ENCODE measurements at regions not wholly inside any gene's neighbourhood (a gene's known extent, or its start where the extent isn't known, plus 50 kb on each side); places are given as distances from the start of the nearest gene placed in this dataset.

- H3K36me3 ChIP-seq, result no peaks in the 10 kb centered on the region
- no peaks in the 10 kb centered on the region for H3K9me3 ChIP-seq
- H3K4me3 ChIP-seq, result no peak overlapping the region
- H3K27me3 ChIP-seq, result no peaks in the 10 kb centered on the region
- no peak for TF ChIP-seq CTCF (IDR thresholded peaks at IDR 0.05)
- H3K27ac ChIP-seq, result no peak overlapping the region
- no peaks in the 10 kb centered on the region for H3K4me1 ChIP-seq
- DNase-seq (ENCODE audit: low spot score), result no peak
These were observed 108.3 kb upstream of the FAM20A start for GRCh38 chr17:68709461-68709860.

GRCh38 chr17:68707031-68707430 lies 105.9 kb upstream of the FAM20A start:
- no peak for DNase-seq (ENCODE audit: low spot score)
- no peak for TF ChIP-seq CTCF (IDR thresholded peaks at IDR 0.05)
- no peaks in the 10 kb centered on the region for H3K9me3 ChIP-seq
- no peak overlapping the region for H3K27ac ChIP-seq
- no peaks in the 10 kb centered on the region for H3K36me3 ChIP-seq
- H3K4me1 ChIP-seq, result no peaks in the 10 kb centered on the region
- H3K27me3 ChIP-seq, result no peaks in the 10 kb centered on the region
- no peak overlapping the region for H3K4me3 ChIP-seq

- no peak overlapping the region for H3K4me3 ChIP-seq
- no peaks in the 10 kb centered on the region for H3K36me3 ChIP-seq
- no peak overlapping the region for H3K27ac ChIP-seq
- DNase-seq (ENCODE audit: low spot score), result no peak
- no peaks in the 10 kb centered on the region for H3K4me1 ChIP-seq
- no peak for TF ChIP-seq CTCF (IDR thresholded peaks at IDR 0.05)
- H3K27me3 ChIP-seq, result no peaks in the 10 kb centered on the region
- H3K9me3 ChIP-seq, result no peaks in the 10 kb centered on the region
These were observed 105.3 kb upstream of the FAM20A start for GRCh38 chr17:68706356-68706920.

GRCh38 chr17:68705714-68706076 lies 104.5 kb upstream of the FAM20A start:
- no peaks in the 10 kb centered on the region for H3K9me3 ChIP-seq
- TF ChIP-seq CTCF (IDR thresholded peaks at IDR 0.05), result no peak
- H3K27me3 ChIP-seq, result no peaks in the 10 kb centered on the region
- DNase-seq (ENCODE audit: low spot score), result no peak
- H3K4me3 ChIP-seq, result no peak overlapping the region
- no peaks in the 10 kb centered on the region for H3K36me3 ChIP-seq
- no peak overlapping the region for H3K27ac ChIP-seq
- H3K4me1 ChIP-seq, result no peaks in the 10 kb centered on the region

- Histone ChIP-seq H3K4me1 (no peaks in the 10 kb centered on the region), H3K36me3 (no peaks in the 10 kb centered on the region), H3K27me3 (no peaks in the 10 kb centered on the region), H3K9me3 (no peaks in the 10 kb centered on the region), H3K27ac (no peak overlapping the region), H3K4me3 (no peak overlapping the region)
- DNase-seq (ENCODE audit: low spot score), result no peak
- TF ChIP-seq CTCF (IDR thresholded peaks at IDR 0.05), result no peak
These were observed 103.9 kb upstream of the FAM20A start for GRCh38 chr17:68704871-68705713.

Measured in right atrium auricular region (tissue), 2 donors.